ENCODE measurements at regions not wholly inside any gene's neighbourhood (a gene's known extent, or its start where the extent isn't known, plus 50 kb on each side); places are given as distances from the start of the nearest gene placed in this dataset.

DNA sequence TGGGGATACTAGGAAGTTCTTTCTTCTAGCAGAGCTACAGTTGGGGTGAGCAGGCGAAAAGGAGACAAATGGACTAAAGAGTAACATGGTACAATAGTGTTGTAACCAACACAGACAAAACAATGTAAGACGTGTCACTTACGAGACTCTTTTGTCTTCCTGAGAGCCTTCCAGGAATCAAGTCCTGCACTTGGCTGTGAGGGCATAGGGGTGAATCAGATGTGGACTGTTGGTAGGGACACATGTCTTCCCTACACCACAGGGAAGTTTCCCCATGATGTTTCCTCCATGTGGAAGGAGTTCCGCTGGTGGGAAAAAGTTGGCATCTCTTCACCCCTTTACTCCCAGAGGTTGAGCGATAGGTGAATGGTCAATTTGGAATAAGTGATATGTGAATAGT lies 364.7 kb downstream of the NUAK1 start:
- DNase-seq (ENCODE audit: low read depth in 3 of 3, low spot score in 2 of 3) = no peak

- DNase-seq (ENCODE audit: low read depth in 3 of 3, low spot score in 2 of 3) = peak in 2 of 3 donors; percentile 40 to 65
These were observed 363.4 kb downstream of the NUAK1 start for GRCh38 chr12:105775343-105775742.

GRCh38 chr12:105783983-105784947 lies 354.5 kb downstream of the NUAK1 start:
- DNase-seq (ENCODE audit: low read depth in 3 of 3, low spot score in 2 of 3) = no peak

DNA sequence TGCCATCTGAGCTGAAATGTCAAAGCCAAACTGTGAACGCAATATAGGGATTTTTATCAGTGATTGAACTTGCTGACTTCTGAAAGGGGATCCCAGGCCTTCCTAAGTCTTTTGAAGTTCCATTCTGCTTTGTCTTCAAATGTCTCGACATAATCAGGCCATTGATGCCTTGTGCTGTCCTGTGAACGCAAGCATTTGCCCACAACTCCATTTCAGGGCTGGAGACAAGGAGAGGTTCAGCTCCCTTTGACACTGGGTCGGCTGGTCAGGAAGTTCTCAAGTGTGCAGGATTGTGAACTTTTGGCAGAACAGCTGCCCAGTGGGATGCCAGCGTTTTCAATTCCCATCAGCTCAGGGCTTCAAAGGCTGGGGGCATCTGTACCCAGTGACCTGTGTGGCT lies 345.3 kb downstream of the NUAK1 start:
- no peak for DNase-seq (ENCODE audit: low read depth in 3 of 3, low spot score in 2 of 3)

DNA sequence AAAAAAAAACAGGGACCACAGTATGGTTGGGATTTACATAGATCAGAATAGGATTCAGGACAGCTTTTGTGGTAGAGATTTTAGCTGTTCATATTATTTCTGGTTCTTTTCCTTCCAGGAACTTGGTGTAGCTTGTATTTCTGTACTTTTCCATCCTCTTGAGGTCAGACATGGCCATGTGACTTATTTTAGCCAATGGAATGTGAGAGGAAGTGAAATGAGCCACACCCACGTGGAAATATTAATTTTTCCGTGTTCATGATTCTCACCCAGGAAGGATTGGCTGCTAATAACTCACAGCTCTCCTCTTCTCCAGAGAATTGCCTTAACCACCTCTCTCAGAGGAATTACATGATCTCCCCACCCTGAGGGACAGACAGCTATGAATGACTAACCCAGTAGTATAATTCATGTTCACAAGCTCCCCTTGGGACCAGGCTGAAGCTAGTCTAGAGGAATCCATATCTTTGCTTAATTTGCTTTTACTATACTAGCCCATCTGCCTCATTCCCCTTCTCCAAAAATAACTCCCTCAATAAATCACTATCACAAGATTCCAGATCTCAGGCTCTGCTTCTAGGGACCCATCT lies 340.4 kb downstream of the NUAK1 start:
- no peak for DNase-seq (ENCODE audit: low read depth in 3 of 3, low spot score in 2 of 3)

DNA sequence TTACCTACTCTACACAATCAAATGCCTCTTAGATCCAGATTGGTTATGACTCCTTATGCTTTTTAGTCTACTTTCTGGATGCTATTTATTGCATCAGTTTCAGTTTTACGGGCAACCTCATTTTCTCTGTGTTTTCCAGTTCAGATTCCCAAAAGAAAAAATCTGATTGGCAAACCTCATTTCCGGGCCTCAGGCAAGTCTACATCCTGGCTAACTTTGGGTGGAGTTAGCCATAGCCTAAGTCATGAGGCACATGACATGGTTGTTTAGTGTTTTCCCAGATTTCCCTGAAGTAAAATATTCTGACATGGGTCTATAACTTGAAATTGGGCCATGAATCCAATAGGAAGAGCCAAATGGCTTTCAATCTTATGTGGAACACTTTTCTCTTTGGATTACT lies 339.7 kb downstream of the NUAK1 start:
- DNase-seq (ENCODE audit: low read depth in 3 of 3, low spot score in 2 of 3) = no peak

GRCh38 chr12:105801351-105801750 lies 337.4 kb downstream of the NUAK1 start:
- DNase-seq (ENCODE audit: low read depth in 3 of 3, low spot score in 2 of 3) = no peak

DNA sequence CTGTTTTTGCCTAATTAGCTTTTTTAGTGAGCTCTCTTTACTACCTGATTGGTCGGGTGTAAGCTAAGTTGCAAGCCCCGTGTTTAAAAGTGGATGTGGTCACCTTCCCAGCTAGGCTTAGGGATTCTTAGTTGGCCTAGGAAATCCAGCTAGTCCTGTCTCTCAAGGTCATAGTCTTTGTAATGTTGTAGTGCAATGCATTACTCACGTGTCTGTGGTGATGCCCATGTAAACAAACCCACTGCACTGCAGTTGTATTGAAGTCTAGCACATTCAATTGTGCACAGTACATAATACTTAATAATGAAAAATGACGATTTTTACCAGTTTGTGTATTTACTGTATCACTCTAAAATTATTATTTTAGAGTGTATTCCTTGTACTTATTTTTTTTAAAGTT lies 335.5 kb downstream of the NUAK1 start:
- DNase-seq (ENCODE audit: low read depth in 3 of 3, low spot score in 2 of 3) = no peak

DNA sequence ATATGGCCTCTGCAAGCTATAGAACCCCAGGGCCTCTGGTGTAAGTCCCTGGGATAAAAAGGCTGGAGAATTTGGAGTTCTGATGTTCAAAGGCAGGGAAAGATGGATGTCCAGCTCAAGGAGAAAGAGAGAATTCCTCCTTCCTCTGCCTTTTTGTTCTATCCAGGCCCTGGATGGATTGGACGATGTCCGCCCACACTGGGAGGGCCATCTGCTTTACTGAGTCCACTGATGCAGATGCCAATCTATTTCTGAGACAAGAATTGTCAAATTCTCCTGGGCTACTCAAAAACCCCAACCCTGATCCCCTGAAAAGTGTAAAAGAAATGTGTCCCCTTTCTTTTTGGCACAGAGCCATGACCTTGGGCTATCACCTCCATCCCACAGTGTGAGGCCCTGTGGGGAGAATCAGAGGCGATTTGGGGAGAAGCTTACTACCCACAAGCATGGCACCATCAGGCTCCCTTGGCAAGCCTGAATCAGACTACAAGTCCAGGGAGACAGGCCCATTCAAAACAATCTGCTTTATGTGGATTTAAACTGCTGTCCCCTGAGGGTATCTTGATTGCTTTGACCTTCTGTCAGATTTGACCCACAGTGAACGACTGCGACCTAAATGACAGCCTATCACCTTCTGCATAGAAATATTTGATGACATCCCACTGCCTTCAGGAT lies 334.0 kb downstream of the NUAK1 start:
- no peak for DNase-seq (ENCODE audit: low read depth in 3 of 3, low spot score in 2 of 3)

GRCh38 chr12:105805730-105806399 lies 332.9 kb downstream of the NUAK1 start:
- DNase-seq (ENCODE audit: low read depth in 3 of 3, low spot score in 2 of 3) = no peak

DNA sequence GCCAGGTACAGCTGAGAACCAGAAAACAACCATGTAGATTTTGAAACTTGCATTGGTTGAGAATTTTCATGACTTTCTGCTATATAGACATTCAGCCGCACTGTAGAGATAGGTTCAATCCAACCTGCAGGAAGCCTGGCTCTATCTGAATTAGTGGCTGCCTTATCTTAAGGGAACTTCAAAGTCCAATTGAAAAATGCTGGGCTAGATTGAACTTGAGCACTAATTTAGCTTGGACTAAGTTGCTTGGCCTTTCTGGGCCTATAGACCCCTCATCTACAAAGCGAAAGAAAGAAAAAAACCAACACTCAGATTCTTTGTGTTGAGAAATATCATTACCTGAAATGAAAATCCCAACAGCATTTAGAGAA lies 332.4 kb downstream of the NUAK1 start:
- no peak for DNase-seq (ENCODE audit: low read depth in 3 of 3, low spot score in 2 of 3)

GRCh38 chr12:105812366-105812765 lies 326.4 kb downstream of the NUAK1 start:
- DNase-seq (ENCODE audit: low read depth in 3 of 3, low spot score in 2 of 3) = no peak

- no peak for DNase-seq (ENCODE audit: low read depth in 3 of 3, low spot score in 2 of 3)
These were observed 325.6 kb downstream of the NUAK1 start for GRCh38 chr12:105813201-105813600.

- no peak for DNase-seq (ENCODE audit: low read depth in 3 of 3, low spot score in 2 of 3)
These were observed 324.5 kb downstream of the NUAK1 start for GRCh38 chr12:105814283-105814682.

DNA sequence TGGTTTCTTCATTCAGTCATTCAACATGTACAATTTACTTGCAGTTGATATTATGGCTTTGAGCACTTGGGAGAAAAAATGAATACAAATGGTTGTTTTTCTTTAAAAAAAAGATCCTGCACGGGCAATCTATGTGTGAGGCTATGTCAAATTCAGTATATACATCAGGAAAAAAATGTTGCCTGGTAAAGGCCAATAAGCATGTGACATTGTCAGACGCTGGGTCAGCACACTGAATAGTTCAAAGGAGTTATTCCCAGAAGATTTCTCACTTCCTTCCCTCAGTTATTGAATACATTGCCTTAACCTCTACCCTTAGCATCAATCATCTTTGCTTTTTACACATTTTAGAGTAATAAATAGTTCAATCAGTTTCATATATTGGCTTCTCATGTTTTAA lies 319.2 kb downstream of the NUAK1 start:
- no peak for DNase-seq (ENCODE audit: low read depth in 3 of 3, low spot score in 2 of 3)

GRCh38 chr12:105820429-105821125 lies 318.2 kb downstream of the NUAK1 start:
- no peak for DNase-seq (ENCODE audit: low read depth in 3 of 3, low spot score in 2 of 3)

GRCh38 chr12:105822131-105823105 lies 316.3 kb downstream of the NUAK1 start:
- DNase-seq (ENCODE audit: low read depth in 3 of 3, low spot score in 2 of 3) = no peak

DNA sequence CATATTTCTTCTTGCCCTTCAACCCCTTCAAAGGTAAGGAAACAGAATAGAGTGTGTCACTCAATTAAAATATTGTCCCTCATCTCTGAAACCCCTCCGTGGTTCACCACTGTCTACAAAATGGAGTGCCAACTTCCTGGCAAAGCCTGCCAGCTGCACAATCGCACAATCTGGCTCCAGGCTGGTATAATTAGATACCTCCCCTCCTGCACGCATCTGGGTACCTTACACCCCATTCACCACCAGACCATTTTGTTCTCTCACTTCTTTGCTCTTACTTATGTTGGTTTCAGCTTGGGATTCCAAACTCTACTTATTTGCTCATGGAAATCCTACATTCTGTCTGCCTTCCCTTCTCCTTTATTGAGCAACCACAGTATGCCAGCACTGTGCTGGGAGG lies 314.9 kb downstream of the NUAK1 start:
- no peak for DNase-seq (ENCODE audit: low read depth in 3 of 3, low spot score in 2 of 3)

- DNase-seq (ENCODE audit: low read depth in 3 of 3, low spot score in 2 of 3) = no peak
These were observed 313.6 kb downstream of the NUAK1 start for GRCh38 chr12:105825141-105825540.
